ENCODE measurements at regions not wholly inside any gene's neighbourhood (a gene's known extent, or its start where the extent isn't known, plus 50 kb on each side); places are given as distances from the start of the nearest gene placed in this dataset.
"Not testable (repeated sequence)": the region's sequence is repeated elsewhere in the genome, so short reads cannot be mapped to it uniquely, and the experiment has no call there.

DNA sequence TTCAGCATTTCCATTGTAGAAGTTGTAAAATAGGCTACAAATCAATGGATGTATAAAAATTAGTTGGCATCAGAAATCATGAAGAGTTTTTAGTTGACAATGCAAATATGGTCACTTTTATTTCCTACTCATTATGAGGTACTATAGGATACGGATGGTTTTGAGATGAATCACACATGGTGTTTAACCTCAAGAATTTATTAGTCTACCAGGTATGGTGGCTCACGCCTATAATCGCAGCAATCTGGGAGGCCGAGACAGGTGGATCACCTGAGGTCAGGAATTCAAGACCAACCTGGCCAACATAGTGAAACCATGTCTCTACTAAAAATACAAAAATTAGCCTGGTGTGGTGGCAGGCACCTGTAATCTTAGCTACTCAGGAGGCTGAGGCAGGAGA lies 1119.0 kb downstream of the NXPH1 start:
- ATAC-seq; DNase-seq; H3K4me1 ChIP-seq (ENCODE audit: control insufficient read depth in 2 of 2, insufficient read depth in 2 of 2, low read length in 2 of 2); H3K27me3 ChIP-seq (ENCODE audit: control insufficient read depth in 2 of 2, insufficient read depth in 2 of 2, low read length in 2 of 2); H3K4me1 Mint-ChIP-seq; POLR2A ChIA-PET; H3K27ac Mint-ChIP-seq; CTCF ChIA-PET; intact Hi-C loops (cut with micrococcal nuclease); H3K27me3 Mint-ChIP-seq; H3K9me3 ChIP-seq (ENCODE audit: control insufficient read depth in 2 of 3, low read length in 3 of 3); H3K36me3 ChIP-seq (ENCODE audit: control insufficient read depth in 2 of 3, insufficient read depth in 3 of 3, low read length in 3 of 3); H3K36me3 Mint-ChIP-seq; H3K27ac ChIP-seq (ENCODE audit: low read depth, low read length); H3K4me3 Mint-ChIP-seq; H3K4me3 ChIP-seq (ENCODE audit: low read length): not testable (repeated sequence)
- H3K9me3 Mint-ChIP-seq = peaks cover 0 to 20% (median 4%) of the 10 kb centered on the region in 11 donors

DNA sequence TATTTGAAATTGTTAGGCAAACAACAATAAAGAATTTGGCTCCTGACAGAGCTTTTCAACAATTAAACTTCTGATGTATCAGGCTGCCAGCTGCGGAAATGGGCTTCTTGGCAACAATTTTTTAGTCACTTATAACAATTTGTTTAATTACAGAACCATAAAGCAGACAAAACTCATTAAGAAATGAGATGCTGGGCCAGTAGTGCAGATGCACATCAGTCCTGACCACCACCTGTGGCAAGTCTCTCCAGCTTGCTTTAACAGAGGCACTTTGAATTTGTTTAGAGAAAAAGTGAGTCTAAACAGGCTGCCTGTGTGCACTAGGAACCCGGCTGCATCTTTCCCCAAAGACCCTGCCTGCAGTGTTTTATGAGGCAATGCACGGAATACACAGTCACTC lies 1124.4 kb downstream of the NXPH1 start:
- Histone ChIP-seq H3K27ac (ENCODE audit: low read depth, low read length) (no peak overlapping the region), H3K27me3 (ENCODE audit: control insufficient read depth in 2 of 2, insufficient read depth in 2 of 2, low read length in 2 of 2) (no peaks in the 10 kb centered on the region), H3K4me3 (ENCODE audit: low read length) (no peak overlapping the region), H3K4me1 (ENCODE audit: control insufficient read depth in 2 of 2, insufficient read depth in 2 of 2, low read length in 2 of 2) (no peaks in the 10 kb centered on the region), H3K9me3 (ENCODE audit: control insufficient read depth in 2 of 3, low read length in 3 of 3) (no peaks in the 10 kb centered on the region), H3K36me3 (ENCODE audit: control insufficient read depth in 2 of 3, insufficient read depth in 3 of 3, low read length in 3 of 3) (no peaks in the 10 kb centered on the region)
- no peaks in the 10 kb centered on the region for H3K27me3 Mint-ChIP-seq
- ChIA-PET POLR2A (no interaction called here), CTCF (no interaction called here)
- intact Hi-C loops (cut with micrococcal nuclease) = no loop called here
- H3K4me1 Mint-ChIP-seq = no peaks in the 10 kb centered on the region
- no peaks in the 10 kb centered on the region for H3K36me3 Mint-ChIP-seq
- DNase-seq (no peak), ATAC-seq (no peak)
- peaks cover 0 to 9% (median 2%) of the 10 kb centered on the region in 11 donors for H3K9me3 Mint-ChIP-seq
- no peak overlapping the region for H3K27ac Mint-ChIP-seq
- H3K4me3 Mint-ChIP-seq = no peak overlapping the region

DNA sequence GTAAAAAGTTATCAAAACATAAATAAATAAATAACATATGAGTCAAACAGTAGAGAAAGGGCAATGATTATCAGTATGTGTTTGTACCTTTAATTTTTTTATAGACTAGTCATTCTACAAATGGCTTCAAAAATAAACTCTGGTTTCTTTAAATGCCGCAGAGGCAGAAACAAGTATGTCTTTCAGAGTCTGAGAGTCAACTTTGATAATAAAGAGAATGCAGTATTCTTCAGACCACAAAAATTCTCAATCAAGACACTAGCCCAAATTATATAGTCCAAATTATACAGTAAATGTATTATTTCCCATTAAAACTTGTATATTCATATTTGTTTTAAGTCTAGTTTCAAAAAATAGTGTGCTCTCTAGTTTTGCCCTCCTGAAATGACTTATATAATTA lies 1142.3 kb downstream of the NXPH1 start:
- H3K4me1 ChIP-seq (ENCODE audit: control insufficient read depth in 2 of 2, insufficient read depth in 2 of 2, low read length in 2 of 2) = no peaks in the 10 kb centered on the region
- DNase-seq (no peak), ATAC-seq (no peak)
- H3K27me3 ChIP-seq (ENCODE audit: control insufficient read depth in 2 of 2, insufficient read depth in 2 of 2, low read length in 2 of 2) = no peaks in the 10 kb centered on the region
- no peak overlapping the region for H3K27ac ChIP-seq (ENCODE audit: low read depth, low read length)
- Mint-ChIP-seq H3K36me3 (no peaks in the 10 kb centered on the region), H3K9me3 (peaks cover 0 to 18% (median 4%) of the 10 kb centered on the region in 11 donors), H3K4me3 (no peak overlapping the region), H3K27me3 (no peaks in the 10 kb centered on the region), H3K27ac (no peak overlapping the region), H3K4me1 (no peaks in the 10 kb centered on the region)
- ChIA-PET POLR2A (no interaction called here), CTCF (no interaction called here)
- H3K36me3 ChIP-seq (ENCODE audit: control insufficient read depth in 2 of 3, insufficient read depth in 3 of 3, low read length in 3 of 3) = no peaks in the 10 kb centered on the region
- intact Hi-C loops (cut with micrococcal nuclease) = no loop called here
- H3K4me3 ChIP-seq (ENCODE audit: low read length) = no peak overlapping the region
- no peaks in the 10 kb centered on the region for H3K9me3 ChIP-seq (ENCODE audit: control insufficient read depth in 2 of 3, low read length in 3 of 3)

DNA sequence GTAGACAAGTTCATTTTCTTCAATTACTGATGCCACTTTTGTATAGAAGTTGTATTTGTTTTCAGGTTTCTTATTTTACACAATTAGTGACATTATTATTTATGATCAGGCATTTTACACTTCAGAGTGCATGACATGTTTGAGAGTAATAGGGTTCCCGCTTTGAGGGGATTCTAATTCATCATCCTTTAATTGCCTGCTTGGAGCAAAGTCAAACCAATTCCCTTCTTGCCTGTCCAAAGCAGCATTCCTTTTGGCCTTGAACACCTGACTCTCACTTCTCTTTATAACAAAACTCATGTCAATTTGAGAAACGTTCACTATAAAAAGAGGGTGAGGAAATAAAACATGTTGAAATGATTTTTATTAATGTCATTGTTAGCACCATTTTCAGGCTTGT lies 1149.4 kb downstream of the NXPH1 start:
- Histone ChIP-seq H3K9me3 (ENCODE audit: control insufficient read depth in 2 of 3, low read length in 3 of 3) (no peaks in the 10 kb centered on the region), H3K36me3 (ENCODE audit: control insufficient read depth in 2 of 3, insufficient read depth in 3 of 3, low read length in 3 of 3) (no peaks in the 10 kb centered on the region), H3K27me3 (ENCODE audit: control insufficient read depth in 2 of 2, insufficient read depth in 2 of 2, low read length in 2 of 2) (no peaks in the 10 kb centered on the region), H3K4me1 (ENCODE audit: control insufficient read depth in 2 of 2, insufficient read depth in 2 of 2, low read length in 2 of 2) (no peaks in the 10 kb centered on the region), H3K4me3 (ENCODE audit: low read length) (no peak overlapping the region), H3K27ac (ENCODE audit: low read depth, low read length) (no peak overlapping the region)
- CTCF ChIA-PET = no interaction called here
- intact Hi-C loops (cut with micrococcal nuclease) = no loop called here
- peaks cover 0 to 5% (median 0%) of the 10 kb centered on the region in 11 donors for H3K9me3 Mint-ChIP-seq
- no peak overlapping the region for H3K4me3 Mint-ChIP-seq
- DNase-seq (no peak), ATAC-seq (no peak)
- no peaks in the 10 kb centered on the region for H3K4me1 Mint-ChIP-seq
- H3K27me3 Mint-ChIP-seq = no peaks in the 10 kb centered on the region
- no peaks in the 10 kb centered on the region for H3K36me3 Mint-ChIP-seq
- POLR2A ChIA-PET = no interaction called here
- H3K27ac Mint-ChIP-seq = no peak overlapping the region

DNA sequence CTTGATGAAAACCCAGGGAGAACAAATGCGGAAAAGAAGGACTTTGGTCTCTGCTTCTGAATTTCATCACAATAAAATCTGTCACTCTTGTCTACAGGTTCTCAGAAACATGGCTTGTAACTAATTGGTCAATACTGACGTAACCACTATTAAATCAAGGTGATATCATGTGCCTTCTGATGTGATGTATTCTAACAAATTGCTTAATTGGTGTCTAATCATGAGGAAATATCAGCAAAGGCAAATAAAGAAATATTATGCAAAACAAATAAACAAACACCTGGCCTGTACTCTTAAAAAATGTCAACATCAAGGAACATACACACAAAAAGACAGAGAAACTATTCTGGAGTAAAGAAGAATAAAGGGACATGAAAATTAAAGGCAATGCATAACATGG lies 1165.0 kb downstream of the NXPH1 start:
- Mint-ChIP-seq H3K27ac (no peak overlapping the region), H3K36me3 (no peaks in the 10 kb centered on the region), H3K27me3 (no peaks in the 10 kb centered on the region), H3K4me1 (no peaks in the 10 kb centered on the region), H3K4me3 (no peak overlapping the region), H3K9me3 (peaks cover 0 to 17% (median 6%) of the 10 kb centered on the region in 11 donors)
- Histone ChIP-seq H3K9me3 (ENCODE audit: control insufficient read depth in 2 of 3, low read length in 3 of 3) (no peaks in the 10 kb centered on the region), H3K4me1 (ENCODE audit: control insufficient read depth in 2 of 2, insufficient read depth in 2 of 2, low read length in 2 of 2) (no peaks in the 10 kb centered on the region), H3K27me3 (ENCODE audit: control insufficient read depth in 2 of 2, insufficient read depth in 2 of 2, low read length in 2 of 2) (no peaks in the 10 kb centered on the region), H3K36me3 (ENCODE audit: control insufficient read depth in 2 of 3, insufficient read depth in 3 of 3, low read length in 3 of 3) (no peaks in the 10 kb centered on the region), H3K27ac (ENCODE audit: low read depth, low read length) (no peak overlapping the region), H3K4me3 (ENCODE audit: low read length) (no peak overlapping the region)
- ChIA-PET CTCF (no interaction called here), POLR2A (no interaction called here)
- intact Hi-C loops (cut with micrococcal nuclease) = no loop called here
- ATAC-seq (no peak), DNase-seq (no peak)

DNA sequence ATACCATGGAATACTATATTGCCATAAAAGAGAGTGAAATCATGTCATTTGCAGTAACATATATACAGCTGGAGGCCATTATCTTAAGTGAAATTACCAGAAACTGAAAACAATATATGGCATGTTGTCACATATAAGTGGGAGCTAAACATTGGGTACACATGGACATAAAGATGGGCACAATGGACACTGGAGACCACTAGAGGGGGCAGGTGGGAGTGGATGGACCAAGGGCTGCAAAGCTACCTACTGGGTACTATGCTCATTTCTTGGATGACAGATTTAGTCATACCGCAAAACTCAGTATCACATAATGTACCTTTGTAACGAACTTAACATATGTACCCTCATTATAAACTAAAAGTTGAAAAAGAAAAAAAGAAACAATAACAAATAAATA lies 1167.6 kb downstream of the NXPH1 start:
- no peaks in the 10 kb centered on the region for H3K27me3 ChIP-seq (ENCODE audit: control insufficient read depth in 2 of 2, insufficient read depth in 2 of 2, low read length in 2 of 2)
- H3K4me3 ChIP-seq (ENCODE audit: low read length) = no peak overlapping the region
- no peaks in the 10 kb centered on the region for H3K4me1 ChIP-seq (ENCODE audit: control insufficient read depth in 2 of 2, insufficient read depth in 2 of 2, low read length in 2 of 2)
- Mint-ChIP-seq H3K9me3 (peaks cover 0 to 19% (median 6%) of the 10 kb centered on the region in 11 donors), H3K4me3 (no peak overlapping the region), H3K36me3 (no peaks in the 10 kb centered on the region), H3K27me3 (no peaks in the 10 kb centered on the region), H3K4me1 (no peaks in the 10 kb centered on the region), H3K27ac (no peak overlapping the region)
- H3K36me3 ChIP-seq (ENCODE audit: control insufficient read depth in 2 of 3, insufficient read depth in 3 of 3, low read length in 3 of 3) = no peaks in the 10 kb centered on the region
- intact Hi-C loops (cut with micrococcal nuclease) = no loop called here
- ATAC-seq (no peak), DNase-seq (no peak)
- ChIA-PET CTCF (no interaction called here), POLR2A (no interaction called here)
- no peak overlapping the region for H3K27ac ChIP-seq (ENCODE audit: low read depth, low read length)
- H3K9me3 ChIP-seq (ENCODE audit: control insufficient read depth in 2 of 3, low read length in 3 of 3) = no peaks in the 10 kb centered on the region

DNA sequence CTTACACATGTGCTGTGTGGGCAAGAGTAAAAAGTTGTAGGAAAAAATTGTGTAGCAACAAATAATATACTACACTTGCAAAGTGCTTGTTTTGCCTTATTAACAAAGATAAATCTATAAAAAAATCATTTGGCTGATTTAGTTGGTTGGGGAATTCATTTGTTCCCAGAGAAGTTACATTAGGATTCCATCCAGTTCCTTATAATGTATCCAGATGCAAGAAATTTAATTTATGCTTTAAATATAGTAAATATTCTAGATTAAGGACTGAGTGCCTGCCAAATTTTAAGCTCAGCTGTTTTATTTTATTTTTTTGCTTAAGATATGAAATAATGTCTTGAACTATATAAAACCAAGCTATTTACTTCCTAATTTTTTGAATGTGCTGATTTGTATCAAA lies 1169.9 kb downstream of the NXPH1 start:
- intact Hi-C loops (cut with micrococcal nuclease) = no loop called here
- ATAC-seq = no peak
- Histone ChIP-seq H3K4me3 (ENCODE audit: low read length) (no peak overlapping the region), H3K36me3 (ENCODE audit: control insufficient read depth in 2 of 3, insufficient read depth in 3 of 3, low read length in 3 of 3) (no peaks in the 10 kb centered on the region), H3K27me3 (ENCODE audit: control insufficient read depth in 2 of 2, insufficient read depth in 2 of 2, low read length in 2 of 2) (no peaks in the 10 kb centered on the region), H3K9me3 (ENCODE audit: control insufficient read depth in 2 of 3, low read length in 3 of 3) (no peaks in the 10 kb centered on the region), H3K27ac (ENCODE audit: low read depth, low read length) (no peak overlapping the region), H3K4me1 (ENCODE audit: control insufficient read depth in 2 of 2, insufficient read depth in 2 of 2, low read length in 2 of 2) (no peaks in the 10 kb centered on the region)
- Mint-ChIP-seq H3K27ac (no peak overlapping the region), H3K4me3 (no peak overlapping the region), H3K4me1 (no peaks in the 10 kb centered on the region), H3K27me3 (no peaks in the 10 kb centered on the region), H3K36me3 (no peaks in the 10 kb centered on the region), H3K9me3 (peaks cover 0 to 14% (median 5%) of the 10 kb centered on the region in 11 donors)
- DNase-seq = no peak
- ChIA-PET CTCF (no interaction called here), POLR2A (no interaction called here)

Data from naive thymus-derived CD4-positive, alpha-beta T cell (primary cell).